ENCODE measurements at regions not wholly inside any gene's neighbourhood (a gene's known extent, or its start where the extent isn't known, plus 50 kb on each side); places are given as distances from the start of the nearest gene placed in this dataset.

DNA sequence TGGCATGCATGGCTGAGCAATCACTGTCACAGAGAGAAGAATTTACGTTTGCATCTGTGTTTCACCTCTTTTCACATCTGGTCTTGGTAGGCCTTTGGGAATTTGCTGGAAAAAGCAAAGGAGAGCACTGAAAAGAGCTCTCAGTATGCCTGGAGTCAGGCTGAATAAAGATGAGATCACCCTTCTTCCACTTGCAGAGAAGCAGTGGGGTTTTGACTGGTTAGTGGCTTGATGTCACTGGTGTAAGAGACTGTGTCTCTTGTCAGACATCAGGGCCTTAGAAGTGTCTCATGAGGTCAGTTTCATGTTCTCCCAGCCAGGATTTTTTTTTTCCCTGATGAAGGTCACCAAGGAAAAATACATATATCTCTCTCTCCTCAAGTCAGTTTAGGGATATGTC is 353.8 kb downstream of the INSIG2 start:
- DNase-seq = no peak
- 36 to 57% methylated on average over 1 of the region's 1 CpG for WGBS, 2 donors
- intact Hi-C loops (cut with DNase I) = no loop called here

DNA sequence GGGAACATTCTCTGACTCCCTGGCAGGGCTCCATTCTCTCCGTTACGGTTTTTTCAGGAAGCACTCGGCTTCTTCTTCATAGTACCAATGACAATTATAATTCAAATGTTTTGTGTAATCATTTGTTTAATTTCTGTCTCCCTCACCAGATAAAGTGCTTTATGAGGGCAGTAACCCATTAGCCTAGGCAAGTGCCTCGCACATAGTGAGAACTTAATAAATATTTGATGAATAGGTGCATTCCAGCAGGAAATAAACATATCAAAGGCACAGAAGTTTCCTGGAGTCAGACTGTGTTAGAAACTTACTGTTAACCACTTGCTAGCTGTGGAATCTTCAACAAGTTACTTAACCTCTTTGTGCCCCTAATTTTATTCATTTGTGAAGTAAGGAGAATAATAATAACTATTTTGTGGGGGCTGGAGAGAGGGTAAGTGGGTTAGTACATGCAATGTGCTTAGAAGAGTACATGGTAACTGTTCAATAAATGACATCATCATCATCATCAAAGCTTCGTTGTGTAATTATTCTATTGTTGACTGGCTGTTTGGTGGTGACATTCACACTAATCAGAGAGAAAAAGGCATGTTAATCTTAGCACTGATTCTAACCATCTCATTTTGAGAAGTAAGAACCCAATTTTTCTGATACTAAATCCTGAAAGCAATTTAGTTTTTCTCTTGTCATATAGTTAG is 352.3 kb downstream of the INSIG2 start:
- TF ChIP-seq POLR2A (IDR thresholded peaks at IDR 0.05) = no peak
- TF ChIP-seq, protein P1, sequence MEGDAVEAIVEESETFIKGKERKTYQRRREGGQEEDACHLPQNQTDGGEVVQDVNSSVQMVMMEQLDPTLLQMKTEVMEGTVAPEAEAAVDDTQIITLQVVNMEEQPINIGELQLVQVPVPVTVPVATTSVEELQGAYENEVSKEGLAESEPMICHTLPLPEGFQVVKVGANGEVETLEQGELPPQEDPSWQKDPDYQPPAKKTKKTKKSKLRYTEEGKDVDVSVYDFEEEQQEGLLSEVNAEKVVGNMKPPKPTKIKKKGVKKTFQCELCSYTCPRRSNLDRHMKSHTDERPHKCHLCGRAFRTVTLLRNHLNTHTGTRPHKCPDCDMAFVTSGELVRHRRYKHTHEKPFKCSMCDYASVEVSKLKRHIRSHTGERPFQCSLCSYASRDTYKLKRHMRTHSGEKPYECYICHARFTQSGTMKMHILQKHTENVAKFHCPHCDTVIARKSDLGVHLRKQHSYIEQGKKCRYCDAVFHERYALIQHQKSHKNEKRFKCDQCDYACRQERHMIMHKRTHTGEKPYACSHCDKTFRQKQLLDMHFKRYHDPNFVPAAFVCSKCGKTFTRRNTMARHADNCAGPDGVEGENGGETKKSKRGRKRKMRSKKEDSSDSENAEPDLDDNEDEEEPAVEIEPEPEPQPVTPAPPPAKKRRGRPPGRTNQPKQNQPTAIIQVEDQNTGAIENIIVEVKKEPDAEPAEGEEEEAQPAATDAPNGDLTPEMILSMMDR (IDR thresholded peaks at IDR 0.05) = no peak
- Histone ChIP-seq H3K9me3 (no peaks in the 10 kb centered on the region), H3K36me3 (no peaks in the 10 kb centered on the region), H3K4me3 (replicated peaks in 1 of 3) (no peak overlapping the region), H3K27me3 (no peaks in the 10 kb centered on the region), H3K4me1 (no peaks in the 10 kb centered on the region), H3K27ac (no peak overlapping the region)
- 53 to 60% methylated on average over 5 of the region's 5 CpGs for WGBS, 2 donors
- intact Hi-C loops (cut with DNase I) = no loop called here
- no peak for DNase-seq

More for the DNA sequence above, 353.8 kb downstream of the INSIG2 start:
- H3K4me3 ChIP-seq (replicated peaks in 1 of 3) = no peak overlapping the region
- H3K36me3 ChIP-seq = no peaks in the 10 kb centered on the region
- no peak for TF ChIP-seq POLR2A (IDR thresholded peaks at IDR 0.05)
- TF ChIP-seq, protein P1 (IDR thresholded peaks at IDR 0.05) = no peak
- no peaks in the 10 kb centered on the region for H3K27me3 ChIP-seq
- H3K27ac ChIP-seq = no peak overlapping the region
- no peaks in the 10 kb centered on the region for H3K9me3 ChIP-seq
- H3K4me1 ChIP-seq = no peaks in the 10 kb centered on the region

DNA sequence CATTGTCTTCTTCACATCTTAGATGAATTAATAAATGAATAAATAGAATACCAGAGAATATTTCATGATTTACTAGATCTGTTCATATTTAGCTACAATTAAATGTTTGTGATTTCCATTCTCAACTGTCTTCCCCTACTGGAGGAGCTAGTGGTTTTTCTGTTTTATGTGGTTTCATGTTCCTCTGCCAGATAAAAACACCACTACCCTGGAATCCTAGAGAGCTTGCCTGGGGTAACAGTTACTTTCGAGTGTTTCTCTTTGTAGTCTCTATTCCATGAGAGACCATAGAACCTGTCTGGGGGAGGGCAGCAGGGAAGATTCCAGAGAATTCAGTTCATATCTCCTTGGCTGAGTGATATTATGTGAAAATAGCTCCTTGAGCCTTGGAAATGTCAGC is 349.2 kb downstream of the INSIG2 start:
- no peaks in the 10 kb centered on the region for H3K36me3 ChIP-seq
- no peak overlapping the region for H3K4me3 ChIP-seq (replicated peaks in 1 of 3)
- intact Hi-C loops (cut with DNase I) = no loop called here
- 35 to 59% methylated on average over 1 of the region's 1 CpG for WGBS, 2 donors
- no peak for TF ChIP-seq POLR2A (IDR thresholded peaks at IDR 0.05)
- TF ChIP-seq, protein P1 (IDR thresholded peaks at IDR 0.05) = no peak
- no peaks in the 10 kb centered on the region for H3K9me3 ChIP-seq
- no peaks in the 10 kb centered on the region for H3K27me3 ChIP-seq
- DNase-seq = no peak
- no peaks in the 10 kb centered on the region for H3K4me1 ChIP-seq
- no peak overlapping the region for H3K27ac ChIP-seq

DNA sequence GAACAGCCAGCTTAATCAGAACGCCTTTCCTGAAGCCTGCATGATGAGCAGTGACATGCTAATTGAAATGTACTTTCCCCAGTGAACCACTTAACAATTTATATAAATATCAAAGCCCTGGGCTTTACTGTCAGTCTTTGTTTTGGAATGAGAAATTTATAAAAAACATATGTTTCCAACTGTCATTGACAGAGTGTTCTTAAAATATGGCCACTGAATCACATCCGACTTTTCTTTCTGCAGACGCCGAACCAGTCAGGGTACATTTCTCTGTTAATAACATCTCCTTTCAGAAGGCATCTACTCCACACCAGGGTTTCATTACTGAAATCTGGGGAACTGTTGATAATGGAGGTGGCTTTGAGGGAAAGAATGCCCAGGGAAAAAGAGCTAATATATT is 343.7 kb downstream of the INSIG2 start:
- intact Hi-C loops (cut with DNase I) = no loop called here
- 80 to 86% methylated on average over 4 of the region's 4 CpGs for WGBS, 2 donors
- H3K27ac ChIP-seq = no peak overlapping the region
- H3K36me3 ChIP-seq = no peaks in the 10 kb centered on the region
- TF ChIP-seq, protein P1 (IDR thresholded peaks at IDR 0.05) = no peak
- no peak for TF ChIP-seq POLR2A (IDR thresholded peaks at IDR 0.05)
- H3K9me3 ChIP-seq = no peaks in the 10 kb centered on the region
- no peaks in the 10 kb centered on the region for H3K27me3 ChIP-seq
- H3K4me3 ChIP-seq (replicated peaks in 1 of 3) = no peak overlapping the region
- DNase-seq = no peak
- no peaks in the 10 kb centered on the region for H3K4me1 ChIP-seq

DNA sequence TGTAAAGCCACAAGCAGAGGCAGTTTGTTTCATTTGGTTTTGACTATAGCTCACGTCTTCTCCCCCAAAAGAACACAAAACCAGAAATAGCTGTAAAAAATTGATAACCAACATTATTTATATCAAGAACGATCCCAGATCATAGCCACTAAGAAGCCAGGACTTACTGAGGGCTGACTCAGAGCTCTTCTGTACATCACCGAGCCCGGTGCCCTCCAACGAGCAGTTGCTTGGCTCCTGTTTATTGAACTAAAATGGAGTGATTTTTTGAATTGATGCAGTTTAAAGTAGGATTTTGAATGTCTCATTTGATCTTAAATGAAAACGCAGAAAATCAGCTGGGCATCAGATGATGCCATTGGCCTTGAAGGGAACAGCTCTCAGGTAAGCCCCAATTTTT is 343.3 kb downstream of the INSIG2 start:
- no peaks in the 10 kb centered on the region for H3K4me1 ChIP-seq
- H3K27ac ChIP-seq = no peak overlapping the region
- no peak for DNase-seq
- intact Hi-C loops (cut with DNase I) = no loop called here
- no peaks in the 10 kb centered on the region for H3K36me3 ChIP-seq
- no peaks in the 10 kb centered on the region for H3K27me3 ChIP-seq
- no peak overlapping the region for H3K4me3 ChIP-seq (replicated peaks in 1 of 3)
- H3K9me3 ChIP-seq = no peaks in the 10 kb centered on the region
- 86 to 90% methylated on average over 6 of the region's 6 CpGs for WGBS, 2 donors
- TF ChIP-seq POLR2A (IDR thresholded peaks at IDR 0.05) = no peak
- TF ChIP-seq, protein P1 (IDR thresholded peaks at IDR 0.05) = no peak

All from thyroid gland (tissue), 4 donors.